ENCODE measurements at regions not wholly inside any gene's neighbourhood (a gene's known extent, or its start where the extent isn't known, plus 50 kb on each side); places are given as distances from the start of the nearest gene placed in this dataset.

DNA sequence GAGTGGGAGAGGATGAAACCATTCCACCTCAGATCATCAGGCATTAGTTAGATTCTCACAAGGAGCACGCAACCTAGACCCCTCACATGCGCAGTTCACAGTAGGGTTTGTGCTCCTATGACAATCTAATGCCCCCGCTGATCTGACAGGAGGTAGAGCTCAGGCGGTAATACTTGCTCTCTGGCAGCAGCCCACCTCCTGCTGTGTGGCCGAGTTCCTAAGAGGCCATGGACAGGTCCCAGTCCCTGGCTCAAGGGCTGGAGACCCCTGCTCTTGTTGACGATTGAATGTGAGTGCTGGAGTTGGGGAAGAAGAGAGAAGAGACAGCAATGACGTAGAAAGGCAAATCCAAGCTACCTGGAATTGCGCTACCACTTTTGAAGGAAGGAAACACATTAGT lies 267.2 kb downstream of the TFEC start:
- DNase-seq (ENCODE audit: low spot score) (no peak), ATAC-seq (ENCODE audit: low FRiP score) (no peak)
- TF ChIP-seq, protein P1, sequence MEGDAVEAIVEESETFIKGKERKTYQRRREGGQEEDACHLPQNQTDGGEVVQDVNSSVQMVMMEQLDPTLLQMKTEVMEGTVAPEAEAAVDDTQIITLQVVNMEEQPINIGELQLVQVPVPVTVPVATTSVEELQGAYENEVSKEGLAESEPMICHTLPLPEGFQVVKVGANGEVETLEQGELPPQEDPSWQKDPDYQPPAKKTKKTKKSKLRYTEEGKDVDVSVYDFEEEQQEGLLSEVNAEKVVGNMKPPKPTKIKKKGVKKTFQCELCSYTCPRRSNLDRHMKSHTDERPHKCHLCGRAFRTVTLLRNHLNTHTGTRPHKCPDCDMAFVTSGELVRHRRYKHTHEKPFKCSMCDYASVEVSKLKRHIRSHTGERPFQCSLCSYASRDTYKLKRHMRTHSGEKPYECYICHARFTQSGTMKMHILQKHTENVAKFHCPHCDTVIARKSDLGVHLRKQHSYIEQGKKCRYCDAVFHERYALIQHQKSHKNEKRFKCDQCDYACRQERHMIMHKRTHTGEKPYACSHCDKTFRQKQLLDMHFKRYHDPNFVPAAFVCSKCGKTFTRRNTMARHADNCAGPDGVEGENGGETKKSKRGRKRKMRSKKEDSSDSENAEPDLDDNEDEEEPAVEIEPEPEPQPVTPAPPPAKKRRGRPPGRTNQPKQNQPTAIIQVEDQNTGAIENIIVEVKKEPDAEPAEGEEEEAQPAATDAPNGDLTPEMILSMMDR (IDR thresholded peaks at IDR 0.05) = no peak

DNA sequence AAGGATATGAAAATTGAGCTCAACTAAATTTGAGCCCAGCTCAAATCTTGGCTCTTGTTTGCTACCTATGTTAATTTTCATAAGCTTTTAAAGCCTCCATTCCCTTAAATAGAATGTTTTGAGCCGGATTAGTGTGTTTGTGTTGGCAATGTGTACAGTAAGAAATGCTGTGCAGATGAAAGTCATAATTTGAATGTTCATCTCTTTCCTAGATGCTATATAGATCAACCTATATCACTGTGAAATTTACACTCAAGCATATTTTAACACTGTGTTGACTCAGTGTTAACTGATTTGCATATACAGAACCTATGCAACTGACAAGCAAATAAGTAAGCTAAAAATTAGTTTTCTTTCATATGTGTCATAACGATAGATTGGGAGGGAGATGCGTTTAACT lies 272.5 kb downstream of the TFEC start:
- TF ChIP-seq, protein P1 (IDR thresholded peaks at IDR 0.05) = no peak
- DNase-seq (ENCODE audit: low spot score) = no peak
- ATAC-seq (ENCODE audit: low FRiP score) = no peak

DNA sequence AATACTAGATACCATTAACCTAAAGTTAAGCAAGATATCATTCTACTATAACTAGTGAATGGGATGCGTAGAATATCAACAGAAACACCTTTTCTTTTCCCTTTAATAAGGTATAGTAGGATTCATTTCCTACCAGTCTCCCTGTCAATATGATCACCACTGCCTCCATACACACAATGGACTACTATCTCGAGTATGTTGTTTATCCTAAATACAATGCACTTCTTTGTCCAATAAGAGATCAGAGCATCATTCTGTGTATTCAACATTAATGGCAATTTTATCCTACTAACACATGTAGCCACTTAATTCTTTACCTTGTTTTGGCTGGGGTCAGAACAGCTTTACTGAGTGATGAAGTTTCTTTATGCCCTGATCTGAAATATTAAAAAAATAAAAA lies 276.3 kb downstream of the TFEC start:
- ATAC-seq (ENCODE audit: low FRiP score) (no peak), DNase-seq (ENCODE audit: low spot score) (no peak)

DNA sequence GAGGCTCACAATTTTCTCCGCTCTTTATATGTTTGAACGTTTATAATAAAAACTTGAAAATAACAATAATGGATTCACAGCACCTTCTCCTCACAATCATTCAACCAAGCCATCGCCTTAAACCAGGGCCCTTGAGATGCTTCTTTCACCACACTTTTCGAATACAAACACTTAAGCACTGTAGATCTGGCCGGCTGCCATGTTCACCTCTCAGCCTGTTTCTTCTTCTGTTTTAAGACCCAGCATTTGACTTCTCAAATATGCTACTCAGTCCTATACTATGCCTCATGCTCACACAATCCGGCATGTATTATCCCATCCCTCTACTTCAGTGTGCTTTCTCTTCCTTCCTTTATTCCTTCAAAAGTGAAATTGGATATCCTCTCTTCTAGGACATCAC lies 280.6 kb downstream of the TFEC start:
- TF ChIP-seq, protein P1 (IDR thresholded peaks at IDR 0.05) = no peak
- DNase-seq (ENCODE audit: low spot score) = no peak
- no peak for ATAC-seq (ENCODE audit: low FRiP score)

More for the DNA sequence above, 276.3 kb downstream of the TFEC start:
- TF ChIP-seq, protein P1 (IDR thresholded peaks at IDR 0.05) = no peak

DNA sequence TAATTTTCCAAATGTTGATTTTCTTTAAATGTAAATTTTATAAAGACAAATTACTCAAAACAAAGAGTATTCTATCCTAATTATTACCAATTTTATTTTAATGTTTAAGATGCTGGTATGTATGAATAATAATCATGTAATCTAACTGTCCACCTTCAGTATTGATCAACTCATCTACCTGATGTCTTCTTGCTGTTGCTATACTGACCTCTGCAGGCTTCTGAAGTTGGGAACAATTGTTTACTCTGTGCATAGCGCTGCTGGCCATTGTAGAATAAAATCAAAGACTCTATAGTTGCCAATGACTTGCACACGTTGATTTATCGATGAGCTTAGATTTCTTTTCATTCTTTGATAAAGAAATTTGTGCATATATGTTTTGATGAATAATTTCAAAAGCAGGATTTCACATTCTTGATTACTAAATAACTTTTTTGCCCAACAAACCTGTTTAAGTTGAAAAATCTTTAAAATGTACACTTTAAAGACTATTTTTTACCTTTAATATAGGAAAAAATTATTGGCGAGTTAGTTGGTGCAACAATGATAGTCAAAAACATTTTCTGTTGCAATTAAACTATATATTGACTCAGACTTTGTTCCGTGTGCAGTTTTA lies 282.3 kb downstream of the TFEC start:
- no peak for ATAC-seq (ENCODE audit: low FRiP score)
- TF ChIP-seq, protein P1 (IDR thresholded peaks at IDR 0.05) = no peak

DNA sequence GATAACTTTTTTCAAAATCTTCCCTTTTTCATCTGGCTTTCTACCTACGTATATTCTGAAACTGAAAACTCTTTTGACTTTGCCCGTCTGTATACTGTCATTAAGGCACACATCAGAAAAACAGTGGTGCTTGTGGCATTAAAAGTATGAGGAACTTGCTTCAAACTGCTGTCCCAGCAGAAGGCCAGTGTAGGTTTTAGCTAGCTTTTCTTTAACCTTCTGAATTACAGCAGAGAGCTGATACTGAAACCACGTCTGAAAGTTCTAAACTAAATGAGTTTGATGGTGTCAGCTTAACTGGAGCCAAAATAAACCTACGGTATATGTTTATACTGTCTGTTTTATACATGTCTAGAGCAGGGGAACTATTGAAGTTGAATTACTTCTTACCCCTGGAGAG lies 283.4 kb downstream of the TFEC start:
- DNase-seq (ENCODE audit: low spot score) = no peak
- TF ChIP-seq, protein P1 (IDR thresholded peaks at IDR 0.05) = no peak

More for the DNA sequence above, 282.3 kb downstream of the TFEC start:
- DNase-seq (ENCODE audit: low spot score) = no peak

DNA sequence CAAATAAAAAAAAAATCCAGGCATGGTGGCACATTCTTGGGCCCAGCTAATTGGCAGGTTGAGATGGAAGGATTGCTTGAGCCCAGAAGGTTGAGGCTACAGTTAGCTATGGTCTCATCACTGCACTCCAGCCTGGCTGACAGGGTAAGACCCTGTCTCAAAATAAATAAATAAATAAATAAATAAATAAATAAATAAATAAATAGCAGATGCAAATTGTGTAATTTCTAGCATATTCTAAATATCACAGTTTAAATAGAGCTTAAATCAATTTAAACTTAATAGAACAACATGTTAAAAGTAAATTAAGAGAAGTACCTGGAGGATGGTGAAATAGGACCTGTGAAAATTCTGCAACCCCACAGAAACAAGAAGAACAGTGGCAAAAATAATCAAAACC lies 290.5 kb downstream of the TFEC start:
- DNase-seq (ENCODE audit: low spot score) (no peak), ATAC-seq (ENCODE audit: low FRiP score) (no peak)
- TF ChIP-seq, protein P1 (IDR thresholded peaks at IDR 0.05) = no peak

More for the DNA sequence above, 283.4 kb downstream of the TFEC start:
- no peak for ATAC-seq (ENCODE audit: low FRiP score)

Data from omental fat pad (tissue), 3 donors.